ENCODE measurements at regions not wholly inside any gene's neighbourhood (a gene's known extent, or its start where the extent isn't known, plus 50 kb on each side); places are given as distances from the start of the nearest gene placed in this dataset.

DNA sequence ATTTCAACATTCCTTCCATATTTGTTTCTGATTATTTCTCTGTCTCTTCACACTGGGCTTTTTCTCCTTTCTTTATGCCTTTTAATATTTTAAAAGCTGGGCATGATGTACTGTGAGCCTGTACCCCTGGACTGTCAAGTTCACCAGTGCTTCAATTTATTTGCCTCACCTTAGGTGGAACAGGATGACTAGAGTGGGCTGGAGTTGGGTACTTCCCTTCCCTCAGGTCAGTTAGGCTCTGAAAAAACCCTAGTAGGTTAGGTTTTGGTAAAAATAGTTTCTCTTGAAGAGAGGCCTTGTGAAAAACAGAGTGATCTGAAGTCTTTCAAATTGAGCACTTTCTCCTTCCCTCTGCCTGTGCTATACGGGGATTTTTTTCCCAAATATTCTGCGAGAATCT, 163.0 kb upstream of the LYPLAL1 start:
- Mint-ChIP-seq H3K27me3 (no peaks in the 10 kb centered on the region), H3K4me3 (no peak overlapping the region), H3K4me1 (no peaks in the 10 kb centered on the region), H3K9me3 (peaks cover 0 to 11% (median 4%) of the 10 kb centered on the region in 5 donors), H3K27ac (no peak overlapping the region), H3K36me3 (no peaks in the 10 kb centered on the region)
- Histone ChIP-seq H3K4me1 (ENCODE audit: insufficient read depth, low read length) (no peaks in the 10 kb centered on the region), H3K27me3 (ENCODE audit: insufficient read depth, low read length, poor library complexity, severe bottlenecking) (no peaks in the 10 kb centered on the region), H3K4me3 (ENCODE audit: low read length) (no peak overlapping the region), H3K36me3 (ENCODE audit: insufficient read depth, low read length) (no peaks in the 10 kb centered on the region), H3K9me3 (ENCODE audit: low read length) (no peaks in the 10 kb centered on the region), H3K27ac (ENCODE audit: low read depth, low read length) (no peak overlapping the region)
- DNase-seq, result no peak
- ChIA-PET POLR2A (no interaction called here), CTCF (no interaction called here)

DNA sequence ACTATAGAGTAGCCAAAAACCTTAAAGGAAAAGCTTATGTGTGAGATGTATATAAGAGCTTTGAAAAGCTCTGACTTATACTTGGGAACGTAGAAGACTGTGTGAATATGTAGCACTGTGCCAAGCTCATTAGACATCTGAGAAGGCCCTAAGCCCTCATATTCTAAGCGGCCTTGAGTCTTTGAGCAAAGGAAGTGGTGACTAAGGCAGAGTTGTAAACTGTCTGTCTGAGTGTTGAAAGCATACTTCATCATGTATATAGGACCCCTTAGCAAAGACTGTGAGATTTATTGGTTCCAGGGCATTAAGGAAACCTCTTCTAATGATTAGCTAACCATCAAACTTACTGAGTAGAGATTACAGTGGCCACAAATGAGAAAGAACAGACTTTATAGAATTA, 153.3 kb upstream of the LYPLAL1 start:
- DNase-seq, result no peak
- Histone ChIP-seq H3K4me3 (ENCODE audit: low read length) (no peak overlapping the region), H3K27ac (ENCODE audit: low read depth, low read length) (no peak overlapping the region), H3K4me1 (ENCODE audit: insufficient read depth, low read length) (no peaks in the 10 kb centered on the region), H3K27me3 (ENCODE audit: insufficient read depth, low read length, poor library complexity, severe bottlenecking) (no peaks in the 10 kb centered on the region), H3K9me3 (ENCODE audit: low read length) (no peaks in the 10 kb centered on the region), H3K36me3 (ENCODE audit: insufficient read depth, low read length) (no peaks in the 10 kb centered on the region)
- Mint-ChIP-seq H3K27me3 (no peaks in the 10 kb centered on the region), H3K4me3 (no peak overlapping the region), H3K36me3 (no peaks in the 10 kb centered on the region), H3K9me3 (peaks cover 0 to 8% (median 3%) of the 10 kb centered on the region in 5 donors), H3K27ac (no peak overlapping the region), H3K4me1 (no peaks in the 10 kb centered on the region)
- ChIA-PET CTCF (no interaction called here), POLR2A (no interaction called here)

DNA sequence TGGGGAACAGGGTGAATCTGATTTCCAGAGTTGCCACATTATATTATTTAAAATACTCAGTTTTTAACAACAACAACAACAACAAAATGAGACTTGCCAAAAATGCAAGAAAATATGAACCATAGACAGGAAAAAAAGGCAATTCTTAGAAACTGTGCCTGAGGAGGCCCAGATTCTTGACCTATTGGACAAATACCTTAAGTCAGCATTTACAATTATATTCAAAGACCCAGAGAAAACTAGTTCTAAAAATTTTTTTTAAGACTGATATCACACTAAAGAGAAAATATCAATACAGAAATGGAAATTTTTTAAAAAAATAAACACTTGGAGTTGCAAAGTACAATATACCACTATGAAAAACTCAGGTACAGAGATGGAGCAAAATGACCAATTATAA, 152.8 kb upstream of the LYPLAL1 start:
- H3K4me3 ChIP-seq (ENCODE audit: low read length), result no peak overlapping the region
- H3K27me3 Mint-ChIP-seq, result no peaks in the 10 kb centered on the region
- no peaks in the 10 kb centered on the region for H3K9me3 ChIP-seq (ENCODE audit: low read length)
- no peaks in the 10 kb centered on the region for H3K36me3 Mint-ChIP-seq
- no peaks in the 10 kb centered on the region for H3K4me1 ChIP-seq (ENCODE audit: insufficient read depth, low read length)
- no peaks in the 10 kb centered on the region for H3K27me3 ChIP-seq (ENCODE audit: insufficient read depth, low read length, poor library complexity, severe bottlenecking)
- no peak overlapping the region for H3K4me3 Mint-ChIP-seq
- H3K9me3 Mint-ChIP-seq, result peaks cover 0 to 9% (median 3%) of the 10 kb centered on the region in 5 donors
- CTCF ChIA-PET, result no interaction called here
- H3K27ac Mint-ChIP-seq, result no peak overlapping the region
- H3K27ac ChIP-seq (ENCODE audit: low read depth, low read length), result no peak overlapping the region
- DNase-seq, result no peak
- POLR2A ChIA-PET, result no interaction called here
- no peaks in the 10 kb centered on the region for H3K4me1 Mint-ChIP-seq
- H3K36me3 ChIP-seq (ENCODE audit: insufficient read depth, low read length), result no peaks in the 10 kb centered on the region

DNA sequence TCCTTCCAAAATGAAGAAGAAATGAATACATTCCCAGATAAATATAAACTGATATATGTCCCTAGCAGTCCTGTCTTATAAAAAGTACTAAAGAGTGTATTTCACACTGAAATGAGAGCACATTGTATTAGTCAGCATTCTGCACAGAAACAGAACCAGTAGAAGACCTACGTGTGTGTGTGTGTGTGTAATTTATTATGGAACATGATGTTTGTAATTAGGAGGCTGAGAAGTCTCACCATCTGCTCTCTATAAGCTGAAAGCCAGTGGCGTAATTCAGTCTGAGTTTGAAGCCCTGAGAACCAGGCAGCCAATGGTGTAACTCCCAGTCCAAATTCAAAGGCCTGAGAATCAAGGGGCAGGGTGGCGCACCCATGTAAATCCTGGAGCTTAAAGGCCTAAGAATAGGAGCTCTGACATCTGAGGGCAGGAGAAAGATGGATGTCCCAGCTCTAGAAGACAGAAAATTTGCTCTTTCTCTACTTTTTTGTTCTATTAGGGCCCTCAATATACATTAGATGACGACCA, 146.5 kb upstream of the LYPLAL1 start:
- no peaks in the 10 kb centered on the region for H3K9me3 ChIP-seq (ENCODE audit: low read length)
- POLR2A ChIA-PET, result no interaction called here
- no peaks in the 10 kb centered on the region for H3K4me1 ChIP-seq (ENCODE audit: insufficient read depth, low read length)
- Mint-ChIP-seq H3K4me1 (no peaks in the 10 kb centered on the region), H3K27me3 (no peaks in the 10 kb centered on the region), H3K27ac (no peak overlapping the region), H3K9me3 (peaks cover 4 to 20% (median 5%) of the 10 kb centered on the region in 5 donors), H3K36me3 (no peaks in the 10 kb centered on the region), H3K4me3 (no peak overlapping the region)
- H3K27ac ChIP-seq (ENCODE audit: low read depth, low read length), result no peak overlapping the region
- no peaks in the 10 kb centered on the region for H3K27me3 ChIP-seq (ENCODE audit: insufficient read depth, low read length, poor library complexity, severe bottlenecking)
- CTCF ChIA-PET, result no interaction called here
- DNase-seq, result no peak
- H3K4me3 ChIP-seq (ENCODE audit: low read length), result no peak overlapping the region
- no peaks in the 10 kb centered on the region for H3K36me3 ChIP-seq (ENCODE audit: insufficient read depth, low read length)

DNA sequence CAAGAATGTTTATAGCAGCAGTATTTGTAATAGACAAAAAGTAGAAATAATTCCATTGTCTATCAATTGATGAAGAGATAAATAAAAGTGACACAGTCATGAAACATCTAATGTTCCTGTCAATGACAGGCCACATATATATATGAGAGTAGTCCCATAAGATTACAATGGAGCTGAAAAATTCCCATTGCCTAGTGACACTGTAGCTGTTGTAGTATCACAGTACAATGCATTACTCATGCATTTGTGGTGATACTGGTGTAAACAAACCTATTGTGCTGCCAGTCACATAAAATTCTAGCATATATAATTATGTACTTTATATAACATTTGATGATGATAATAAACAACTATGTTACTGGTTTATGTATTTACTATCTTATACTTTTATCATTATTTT, 141.9 kb upstream of the LYPLAL1 start:
- no peak overlapping the region for H3K4me3 ChIP-seq (ENCODE audit: low read length)
- Mint-ChIP-seq H3K27ac (no peak overlapping the region), H3K4me1 (no peaks in the 10 kb centered on the region), H3K9me3 (peaks cover 0 to 13% (median 4%) of the 10 kb centered on the region in 5 donors), H3K27me3 (no peaks in the 10 kb centered on the region), H3K36me3 (no peaks in the 10 kb centered on the region), H3K4me3 (no peak overlapping the region)
- no peak overlapping the region for H3K27ac ChIP-seq (ENCODE audit: low read depth, low read length)
- no peaks in the 10 kb centered on the region for H3K4me1 ChIP-seq (ENCODE audit: insufficient read depth, low read length)
- CTCF ChIA-PET, result no interaction called here
- no peaks in the 10 kb centered on the region for H3K27me3 ChIP-seq (ENCODE audit: insufficient read depth, low read length, poor library complexity, severe bottlenecking)
- H3K36me3 ChIP-seq (ENCODE audit: insufficient read depth, low read length), result no peaks in the 10 kb centered on the region
- no peaks in the 10 kb centered on the region for H3K9me3 ChIP-seq (ENCODE audit: low read length)
- no peak for DNase-seq
- POLR2A ChIA-PET, result no interaction called here

DNA sequence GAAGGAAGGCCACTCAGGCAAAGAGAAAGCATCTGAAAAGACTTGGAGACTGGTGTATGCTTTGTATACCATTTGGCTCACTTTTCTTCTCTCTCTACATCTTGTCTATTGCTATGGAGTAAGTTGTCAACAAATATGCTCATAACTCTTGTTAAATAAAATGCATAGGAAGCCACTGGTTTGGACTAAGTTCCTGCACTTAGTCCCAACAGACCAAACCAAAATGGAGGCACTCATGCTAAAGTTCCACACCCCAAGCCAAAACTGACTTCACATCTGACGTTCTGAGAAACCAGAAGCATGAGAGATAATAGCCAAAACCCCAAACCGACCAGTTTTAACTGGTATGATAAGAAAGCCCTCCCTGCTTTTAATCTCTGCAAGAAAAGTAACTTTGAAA, 135.3 kb upstream of the LYPLAL1 start:
- no peak overlapping the region for H3K27ac ChIP-seq (ENCODE audit: low read depth, low read length)
- no peaks in the 10 kb centered on the region for H3K27me3 Mint-ChIP-seq
- no peaks in the 10 kb centered on the region for H3K36me3 Mint-ChIP-seq
- peaks cover 0 to 4% (median 0%) of the 10 kb centered on the region in 5 donors for H3K9me3 Mint-ChIP-seq
- no peaks in the 10 kb centered on the region for H3K27me3 ChIP-seq (ENCODE audit: insufficient read depth, low read length, poor library complexity, severe bottlenecking)
- no peak overlapping the region for H3K4me3 ChIP-seq (ENCODE audit: low read length)
- no peak for DNase-seq
- H3K4me3 Mint-ChIP-seq, result no peak overlapping the region
- no peak overlapping the region for H3K27ac Mint-ChIP-seq
- POLR2A ChIA-PET, result no interaction called here
- H3K4me1 Mint-ChIP-seq, result no peaks in the 10 kb centered on the region
- no peaks in the 10 kb centered on the region for H3K36me3 ChIP-seq (ENCODE audit: insufficient read depth, low read length)
- CTCF ChIA-PET, result no interaction called here
- H3K4me1 ChIP-seq (ENCODE audit: insufficient read depth, low read length), result no peaks in the 10 kb centered on the region
- no peaks in the 10 kb centered on the region for H3K9me3 ChIP-seq (ENCODE audit: low read length)

DNA sequence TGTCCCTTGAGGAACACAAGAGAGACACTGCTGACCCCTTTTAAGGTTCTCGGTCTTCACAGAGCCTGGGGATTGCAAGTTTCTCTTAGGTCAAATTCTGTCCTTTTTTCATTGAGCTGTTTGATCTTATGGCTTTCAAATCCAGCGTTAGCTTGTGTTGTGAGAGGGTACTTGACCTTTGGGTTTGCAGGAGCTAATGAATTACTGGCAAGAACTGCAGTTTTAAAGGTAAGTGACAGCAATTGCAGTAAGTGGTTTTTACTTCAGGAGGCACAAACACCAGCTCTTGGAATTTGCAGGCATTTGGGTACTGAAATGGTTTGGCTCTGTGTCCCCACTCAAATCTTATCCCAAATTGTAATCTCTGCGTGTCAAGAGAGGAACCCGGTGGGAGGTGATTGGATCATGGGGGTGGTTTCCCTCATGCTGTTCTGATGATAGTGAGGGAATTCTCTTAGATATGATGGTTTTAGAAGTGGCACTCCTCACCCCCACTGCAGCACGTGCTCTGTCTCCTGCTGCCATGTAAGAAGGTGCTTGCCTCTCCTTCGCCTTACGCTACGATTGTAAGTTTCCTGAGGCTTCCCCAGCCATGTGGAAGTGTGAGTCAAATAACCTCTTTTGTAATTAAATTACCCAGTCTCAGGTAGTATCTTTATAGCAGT, 134.5 kb upstream of the LYPLAL1 start:
- H3K9me3 ChIP-seq (ENCODE audit: low read length), result no peaks in the 10 kb centered on the region
- Mint-ChIP-seq H3K4me1 (no peaks in the 10 kb centered on the region), H3K4me3 (no peak overlapping the region), H3K27ac (no peak overlapping the region), H3K27me3 (no peaks in the 10 kb centered on the region), H3K9me3 (peaks cover 0 to 4% (median 0%) of the 10 kb centered on the region in 5 donors), H3K36me3 (no peaks in the 10 kb centered on the region)
- no peak overlapping the region for H3K27ac ChIP-seq (ENCODE audit: low read depth, low read length)
- no peak for DNase-seq
- H3K4me3 ChIP-seq (ENCODE audit: low read length), result no peak overlapping the region
- no peaks in the 10 kb centered on the region for H3K4me1 ChIP-seq (ENCODE audit: insufficient read depth, low read length)
- no peaks in the 10 kb centered on the region for H3K27me3 ChIP-seq (ENCODE audit: insufficient read depth, low read length, poor library complexity, severe bottlenecking)
- ChIA-PET POLR2A (no interaction called here), CTCF (no interaction called here)
- H3K36me3 ChIP-seq (ENCODE audit: insufficient read depth, low read length), result no peaks in the 10 kb centered on the region

DNA sequence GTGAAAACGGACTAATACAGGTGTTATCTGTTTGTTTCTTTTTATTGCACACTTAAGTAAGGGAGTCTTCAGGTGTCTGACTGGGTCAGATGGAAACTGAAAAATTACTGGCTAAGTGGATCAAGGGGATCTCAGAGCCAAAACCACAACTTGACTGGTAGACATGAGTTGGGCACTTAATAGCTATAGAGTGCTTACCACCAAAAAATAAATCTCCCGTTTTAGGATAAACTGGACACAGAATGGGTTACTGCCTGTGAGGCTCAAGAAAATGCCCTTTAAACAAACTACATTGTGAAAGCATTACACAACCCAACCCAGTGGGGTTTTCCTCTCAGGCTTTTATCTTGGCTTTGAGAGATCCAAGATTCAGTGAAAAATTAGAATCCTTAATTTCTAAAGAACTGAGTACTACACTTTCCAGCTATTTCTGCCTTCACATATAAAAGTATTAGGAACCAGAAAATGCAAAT, 134.0 kb upstream of the LYPLAL1 start:
- no peaks in the 10 kb centered on the region for H3K36me3 ChIP-seq (ENCODE audit: insufficient read depth, low read length)
- Mint-ChIP-seq H3K4me1 (no peaks in the 10 kb centered on the region), H3K4me3 (no peak overlapping the region), H3K36me3 (no peaks in the 10 kb centered on the region), H3K27me3 (no peaks in the 10 kb centered on the region), H3K9me3 (peaks cover 0 to 4% (median 0%) of the 10 kb centered on the region in 5 donors), H3K27ac (no peak overlapping the region)
- no peak overlapping the region for H3K4me3 ChIP-seq (ENCODE audit: low read length)
- H3K27me3 ChIP-seq (ENCODE audit: insufficient read depth, low read length, poor library complexity, severe bottlenecking), result no peaks in the 10 kb centered on the region
- no peaks in the 10 kb centered on the region for H3K4me1 ChIP-seq (ENCODE audit: insufficient read depth, low read length)
- DNase-seq, result no peak
- CTCF ChIA-PET, result no interaction called here
- no peaks in the 10 kb centered on the region for H3K9me3 ChIP-seq (ENCODE audit: low read length)
- POLR2A ChIA-PET, result no interaction called here
- H3K27ac ChIP-seq (ENCODE audit: low read depth, low read length), result no peak overlapping the region
